ENCODE measurements at regions not wholly inside any gene's neighbourhood (a gene's known extent, or its start where the extent isn't known, plus 50 kb on each side); places are given as distances from the start of the nearest gene placed in this dataset.

DNA sequence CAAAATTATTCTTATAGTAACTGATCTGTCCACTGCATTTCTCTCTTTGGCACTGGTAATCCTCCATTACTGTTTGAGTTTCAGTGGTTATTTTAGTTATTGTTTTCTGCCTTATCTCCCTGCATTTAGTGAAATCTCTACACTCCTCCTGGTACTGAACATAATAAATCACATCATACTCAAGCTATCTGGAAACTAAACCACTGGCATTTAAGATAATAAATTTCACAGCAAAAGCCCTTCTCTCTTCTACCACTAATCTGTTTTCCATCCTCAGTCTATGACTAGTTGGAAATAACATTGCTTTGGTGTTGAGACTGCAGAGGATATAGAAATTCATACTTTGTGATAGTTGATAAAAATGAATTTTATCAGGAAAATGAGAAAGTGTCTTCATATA lies 399.3 kb upstream of the FSHR start:
- no peak for TF ChIP-seq EP300 (IDR thresholded peaks at IDR 0.05)
- TF ChIP-seq, protein P1, sequence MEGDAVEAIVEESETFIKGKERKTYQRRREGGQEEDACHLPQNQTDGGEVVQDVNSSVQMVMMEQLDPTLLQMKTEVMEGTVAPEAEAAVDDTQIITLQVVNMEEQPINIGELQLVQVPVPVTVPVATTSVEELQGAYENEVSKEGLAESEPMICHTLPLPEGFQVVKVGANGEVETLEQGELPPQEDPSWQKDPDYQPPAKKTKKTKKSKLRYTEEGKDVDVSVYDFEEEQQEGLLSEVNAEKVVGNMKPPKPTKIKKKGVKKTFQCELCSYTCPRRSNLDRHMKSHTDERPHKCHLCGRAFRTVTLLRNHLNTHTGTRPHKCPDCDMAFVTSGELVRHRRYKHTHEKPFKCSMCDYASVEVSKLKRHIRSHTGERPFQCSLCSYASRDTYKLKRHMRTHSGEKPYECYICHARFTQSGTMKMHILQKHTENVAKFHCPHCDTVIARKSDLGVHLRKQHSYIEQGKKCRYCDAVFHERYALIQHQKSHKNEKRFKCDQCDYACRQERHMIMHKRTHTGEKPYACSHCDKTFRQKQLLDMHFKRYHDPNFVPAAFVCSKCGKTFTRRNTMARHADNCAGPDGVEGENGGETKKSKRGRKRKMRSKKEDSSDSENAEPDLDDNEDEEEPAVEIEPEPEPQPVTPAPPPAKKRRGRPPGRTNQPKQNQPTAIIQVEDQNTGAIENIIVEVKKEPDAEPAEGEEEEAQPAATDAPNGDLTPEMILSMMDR (IDR thresholded peaks at IDR 0.05): no peak
